ENCODE measurements at regions not wholly inside any gene's neighbourhood (a gene's known extent, or its start where the extent isn't known, plus 50 kb on each side); places are given as distances from the start of the nearest gene placed in this dataset.

GRCh38 chr9:102461156-102461819, 533.8 kb upstream of the CYLC2 start:
- no peaks in the 10 kb centered on the region for H3K79me2 ChIP-seq (replicated peaks; ENCODE audit: insufficient read depth, low read length)
- H2AFZ ChIP-seq (ENCODE audit: low read depth, low read length), result no peak overlapping the region
- no peaks in the 10 kb centered on the region for H3K27me3 ChIP-seq (ENCODE audit: insufficient read depth, low read depth, low read length)
- H3K36me3 ChIP-seq (ENCODE audit: insufficient read depth, low read length), result no peaks in the 10 kb centered on the region
- H3K4me3 ChIP-seq (ENCODE audit: low read length), result no peak overlapping the region
- no peaks in the 10 kb centered on the region for H4K20me1 ChIP-seq (ENCODE audit: insufficient read depth)
- no peak overlapping the region for H3K9ac ChIP-seq (ENCODE audit: low read length)
- no peaks in the 10 kb centered on the region for H3K9me3 ChIP-seq (ENCODE audit: low read length)
- no peaks in the 10 kb centered on the region for H3K9me2 ChIP-seq (ENCODE audit: insufficient read depth, low read length)
- no peak overlapping the region for H3K27ac ChIP-seq (ENCODE audit: low read length)
- TF ChIP-seq MXI1 (conservative IDR thresholded peaks at IDR 0.05; ENCODE audit: poor library complexity, severe bottlenecking) (no peak), CTCF (IDR thresholded peaks at IDR 0.05; ENCODE audit: poor library complexity, severe bottlenecking) (no peak), EZH2 (IDR thresholded peaks at IDR 0.05; ENCODE audit: borderline replicate concordance, insufficient read depth, low read length, poor library complexity, severe bottlenecking) (no peak), EP300 (conservative IDR thresholded peaks at IDR 0.05; ENCODE audit: poor library complexity, severe bottlenecking) (no peak), REST (IDR thresholded peaks at IDR 0.05; ENCODE audit: borderline replicate concordance) (no peak), POLR2AphosphoS5 (IDR thresholded peaks at IDR 0.05) (no peak), RAD21 (conservative IDR thresholded peaks at IDR 0.05) (no peak), SMC3 (conservative IDR thresholded peaks at IDR 0.05; ENCODE audit: poor library complexity) (no peak), TAF1 (IDR thresholded peaks at IDR 0.05; ENCODE audit: low read depth) (no peak)
- H3K4me2 ChIP-seq (ENCODE audit: low read length), result no peak overlapping the region
- H3F3A ChIP-seq (ENCODE audit: insufficient read depth, low read length, poor library complexity, severe bottlenecking), result no peaks in the 10 kb centered on the region

- no peaks in the 10 kb centered on the region for H4K20me1 ChIP-seq (ENCODE audit: insufficient read depth)
- no peaks in the 10 kb centered on the region for H3K9me3 ChIP-seq (ENCODE audit: low read length)
- no peak overlapping the region for H3K9ac ChIP-seq (ENCODE audit: low read length)
- H3K36me3 ChIP-seq (ENCODE audit: insufficient read depth, low read length), result no peaks in the 10 kb centered on the region
- H3K4me2 ChIP-seq (ENCODE audit: low read length), result no peak overlapping the region
- H3K27me3 ChIP-seq (ENCODE audit: insufficient read depth, low read depth, low read length), result no peaks in the 10 kb centered on the region
- no peak for TF ChIP-seq CTCF (IDR thresholded peaks at IDR 0.05; ENCODE audit: poor library complexity, severe bottlenecking)
- TF ChIP-seq MXI1 (conservative IDR thresholded peaks at IDR 0.05; ENCODE audit: poor library complexity, severe bottlenecking), result no peak
- no peaks in the 10 kb centered on the region for H3K79me2 ChIP-seq (replicated peaks; ENCODE audit: insufficient read depth, low read length)
- H3K4me3 ChIP-seq (ENCODE audit: low read length), result no peak overlapping the region
- no peak overlapping the region for H2AFZ ChIP-seq (ENCODE audit: low read depth, low read length)
- H3F3A ChIP-seq (ENCODE audit: insufficient read depth, low read length, poor library complexity, severe bottlenecking), result no peaks in the 10 kb centered on the region
- no peak overlapping the region for H3K27ac ChIP-seq (ENCODE audit: low read length)
- no peaks in the 10 kb centered on the region for H3K9me2 ChIP-seq (ENCODE audit: insufficient read depth, low read length)
These were observed 535.3 kb upstream of the CYLC2 start for GRCh38 chr9:102459828-102460227.

Measured in neural cell (in vitro differentiated cells).